T47D (cell line): ENCODE measurements at regions not wholly inside any gene's neighbourhood (a gene's known extent, or its start where the extent isn't known, plus 50 kb on each side); places are given as distances from the start of the nearest gene placed in this dataset.

Experiments
- DNase-seq, 2 experiments: peaks; one replicate each; pipeline versions ENCODE4 v3.0.0 to v3.0.0-alpha.2; 2011 to 2012; ENCODE audit warnings: low read depth in 1 of 2, low spot score in 1 of 2
- JUND ChIP-seq: IDR thresholded peaks from 2 replicates; pipeline ENCODE4 v1.6.1; 2012; ENCODE audit warnings: low read depth
- in situ Hi-C: cut with HindIII; loops from 2 replicates; pipeline ENCODE4 v1.10.0; 2016; ENCODE audit warnings: low sequenced_read_pairs, low pct_unique_long_range_greater_than_20kb

- TF ChIP-seq JUND = no peak
- no peak for DNase-seq
- in situ Hi-C loops = no loop called here
These were observed 242.2 kb upstream of the ECI2 start for GRCh38 chr6:4377603-4378002.

- no peak for TF ChIP-seq JUND
- DNase-seq = no peak
- in situ Hi-C loops = no loop called here
These were observed 238.8 kb upstream of the ECI2 start for GRCh38 chr6:4374216-4374615.

- no peak for DNase-seq
- TF ChIP-seq JUND = no peak
- in situ Hi-C loops = no loop called here
These were observed 237.5 kb upstream of the ECI2 start for GRCh38 chr6:4372866-4373265.

GRCh38 chr6:4371207-4371921, 236.0 kb upstream of the ECI2 start:
- TF ChIP-seq JUND = no peak
- in situ Hi-C loops = no loop called here
- DNase-seq = no peak

- in situ Hi-C loops = no loop called here
- no peak for TF ChIP-seq JUND
- no peak for DNase-seq
These were observed 234.7 kb upstream of the ECI2 start for GRCh38 chr6:4370066-4370465.

- in situ Hi-C loops = no loop called here
- no peak for TF ChIP-seq JUND
- peak; percentile 13 to 49 for DNase-seq
These were observed 234.2 kb upstream of the ECI2 start for GRCh38 chr6:4369616-4370015.

GRCh38 chr6:4368649-4369048, 233.3 kb upstream of the ECI2 start:
- no peak for TF ChIP-seq JUND
- no peak for DNase-seq
- in situ Hi-C loops = no loop called here

- no peak for TF ChIP-seq JUND
- DNase-seq = no peak
- in situ Hi-C loops = no loop called here
These were observed 232.3 kb upstream of the ECI2 start for GRCh38 chr6:4367643-4368042.

GRCh38 chr6:4366635-4367395, 231.4 kb upstream of the ECI2 start:
- DNase-seq = no peak
- no peak for TF ChIP-seq JUND
- in situ Hi-C loops = no loop called here

- no peak for DNase-seq
- in situ Hi-C loops = no loop called here
- TF ChIP-seq JUND = no peak
These were observed 230.3 kb upstream of the ECI2 start for GRCh38 chr6:4365686-4366085.

GRCh38 chr6:4364711-4365110, 229.3 kb upstream of the ECI2 start:
- no peak for TF ChIP-seq JUND
- DNase-seq = no peak
- in situ Hi-C loops = no loop called here

- in situ Hi-C loops = no loop called here
- DNase-seq = no peak
- TF ChIP-seq JUND = no peak
These were observed 228.8 kb upstream of the ECI2 start for GRCh38 chr6:4364172-4364571.

- in situ Hi-C loops = no loop called here
- no peak for TF ChIP-seq JUND
- no peak for DNase-seq
These were observed 228.3 kb upstream of the ECI2 start for GRCh38 chr6:4363656-4364055.
